Activated CD4-positive, alpha-beta T cell treated with anti-CD3 and anti-CD28 coated beads, Interleukin-2, amount 10 ng/mL, durations not matched to agents 7 days and 5 days (primary cell): ENCODE measurements at regions not wholly inside any gene's neighbourhood (a gene's known extent, or its start where the extent isn't known, plus 50 kb on each side); places are given as distances from the start of the nearest gene placed in this dataset.

Experiments used
- CTCF ChIA-PET: fragments of 350-600 bp; sonication (Branson Sonifier 250); formaldehyde crosslinking; loops from one replicate; lab custom pipeline; 2021; ENCODE audit warnings: antibody characterized with exemption; lab: Charles Lee
- POLR2A ChIA-PET: fragments of 350-600 bp; sonication (Branson Sonifier 250); formaldehyde crosslinking; loops from one replicate; lab custom pipeline; 2021; ENCODE audit warnings: antibody characterized with exemption; lab: Charles Lee
- DNase-seq: peaks from one replicate; pipeline ENCODE4 v3.0.0-alpha.2; 2020
- H3K27ac Mint-ChIP-seq: one replicate; pipeline ENCODE4 v1.8.0; 2021; ENCODE audit warnings: mild to moderate bottlenecking, moderate library complexity, mixed read lengths
- H3K27me3 Mint-ChIP-seq: one replicate; pipeline ENCODE4 v1.8.0; 2021; ENCODE audit warnings: mixed read lengths
- H3K36me3 Mint-ChIP-seq: one replicate; pipeline ENCODE4 v1.8.0; 2021; ENCODE audit warnings: low read depth, mixed read lengths
- H3K4me1 Mint-ChIP-seq: one replicate; pipeline ENCODE4 v1.8.0; 2021; ENCODE audit warnings: mixed read lengths
- H3K4me3 Mint-ChIP-seq: one replicate; pipeline ENCODE4 v1.8.0; 2021; ENCODE audit warnings: mild to moderate bottlenecking, moderate library complexity, mixed read lengths
- H3K9me3 Mint-ChIP-seq: one replicate; pipeline ENCODE4 v1.8.0; 2021; ENCODE audit warnings: mixed read lengths

DNA sequence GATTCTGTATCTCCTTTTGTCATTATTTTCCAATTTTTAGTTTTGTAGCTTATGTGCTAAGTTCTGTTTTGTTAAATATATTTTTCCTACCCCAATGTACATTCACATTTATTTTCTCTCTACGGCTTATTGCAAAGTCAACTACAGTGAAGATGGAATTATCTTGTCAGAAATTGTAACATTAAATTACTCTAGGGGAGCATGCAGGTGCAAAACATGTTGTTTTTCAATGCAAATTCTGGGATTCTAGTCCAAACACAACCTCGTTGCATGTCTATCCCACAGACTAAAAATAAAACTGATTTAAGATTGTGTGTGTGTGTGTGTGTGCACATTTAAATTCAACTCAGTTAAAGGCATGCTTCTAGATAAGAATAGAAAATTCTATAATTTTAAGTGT lies 529.1 kb upstream of the POM121L12 start:
- Mint-ChIP-seq H3K27me3 (no peaks in the 10 kb centered on the region), H3K9me3 (no peaks in the 10 kb centered on the region), H3K27ac (no peak overlapping the region), H3K4me3 (no peak overlapping the region), H3K4me1 (no peaks in the 10 kb centered on the region), H3K36me3 (no peaks in the 10 kb centered on the region)
- DNase-seq, result no peak
- POLR2A ChIA-PET, result no interaction called here
- CTCF ChIA-PET, result no interaction called here

DNA sequence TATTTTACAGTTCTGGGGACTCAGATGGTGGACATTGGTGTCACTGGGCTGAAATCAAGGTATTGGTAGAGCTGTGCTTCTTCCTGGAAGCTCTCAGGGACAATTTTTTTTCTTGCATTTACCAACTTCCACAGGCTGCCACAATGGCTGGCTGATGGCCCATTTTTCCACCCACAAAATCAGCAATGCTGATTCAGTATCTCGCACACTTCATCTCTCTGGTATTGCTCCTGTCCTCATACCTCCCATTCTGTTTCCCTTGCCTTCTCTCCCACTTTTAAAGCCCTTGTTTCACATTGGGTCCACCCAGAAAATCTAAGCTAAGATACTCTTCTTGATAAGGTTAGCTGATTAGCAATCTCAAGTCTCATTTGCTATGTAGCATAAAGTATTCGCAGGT lies 530.9 kb upstream of the POM121L12 start:
- no peak overlapping the region for H3K4me3 Mint-ChIP-seq
- H3K27ac Mint-ChIP-seq, result no peak overlapping the region
- ChIA-PET POLR2A (no interaction called here), CTCF (no interaction called here)
- H3K4me1 Mint-ChIP-seq, result no peaks in the 10 kb centered on the region
- no peaks in the 10 kb centered on the region for H3K9me3 Mint-ChIP-seq
- no peak for DNase-seq
- no peaks in the 10 kb centered on the region for H3K27me3 Mint-ChIP-seq
- H3K36me3 Mint-ChIP-seq, result no peaks in the 10 kb centered on the region

DNA sequence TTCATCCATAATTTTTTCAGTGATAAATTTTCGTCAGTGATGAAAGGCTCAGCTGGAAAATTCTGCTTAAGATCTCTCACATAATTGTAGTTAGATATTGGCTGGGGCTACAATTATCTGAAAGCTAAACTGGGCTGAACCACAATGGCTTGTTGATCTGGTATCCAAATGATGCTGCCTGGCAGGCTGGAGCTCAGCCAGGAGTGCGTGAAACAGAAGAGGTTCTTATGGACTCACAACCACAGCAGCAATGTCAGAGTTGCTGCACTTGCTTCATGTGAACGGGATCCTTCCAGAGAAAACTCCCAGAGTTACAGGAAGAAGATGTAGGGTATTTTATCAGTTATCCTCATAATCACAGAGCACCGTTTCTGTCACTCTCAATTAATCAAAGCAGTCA lies 533.2 kb upstream of the POM121L12 start:
- H3K4me1 Mint-ChIP-seq, result no peaks in the 10 kb centered on the region

DNA sequence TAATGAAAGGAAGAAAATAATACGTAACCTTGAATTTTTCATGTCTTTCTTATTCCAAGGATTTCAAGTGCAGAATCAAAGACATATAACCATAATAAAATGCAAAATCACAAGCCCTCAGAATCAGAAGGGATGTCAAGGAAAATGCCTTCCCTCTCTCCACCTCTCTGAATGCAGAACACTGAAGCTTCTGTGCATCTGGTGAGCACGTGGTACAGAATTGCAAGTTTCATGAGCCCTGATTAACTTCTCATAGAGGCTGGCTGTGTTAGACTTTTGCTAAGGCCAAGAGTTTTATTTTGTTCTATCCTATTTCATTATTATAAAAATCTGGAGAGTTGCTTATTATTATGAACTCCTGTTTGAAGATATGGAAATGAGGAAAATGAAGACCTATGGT lies 533.7 kb upstream of the POM121L12 start:
- Mint-ChIP-seq H3K9me3 (no peaks in the 10 kb centered on the region), H3K4me3 (no peak overlapping the region), H3K27ac (no peak overlapping the region), H3K4me1 (no peaks in the 10 kb centered on the region), H3K27me3 (no peaks in the 10 kb centered on the region), H3K36me3 (no peaks in the 10 kb centered on the region)
- ChIA-PET CTCF (no interaction called here), POLR2A (no interaction called here)
- DNase-seq, result no peak

More for the DNA sequence above, 533.2 kb upstream of the POM121L12 start:
- Mint-ChIP-seq H3K36me3 (no peaks in the 10 kb centered on the region), H3K9me3 (no peaks in the 10 kb centered on the region), H3K4me3 (no peak overlapping the region), H3K27me3 (no peaks in the 10 kb centered on the region), H3K27ac (no peak overlapping the region)
- CTCF ChIA-PET, result no interaction called here
- POLR2A ChIA-PET, result no interaction called here
- no peak for DNase-seq

DNA sequence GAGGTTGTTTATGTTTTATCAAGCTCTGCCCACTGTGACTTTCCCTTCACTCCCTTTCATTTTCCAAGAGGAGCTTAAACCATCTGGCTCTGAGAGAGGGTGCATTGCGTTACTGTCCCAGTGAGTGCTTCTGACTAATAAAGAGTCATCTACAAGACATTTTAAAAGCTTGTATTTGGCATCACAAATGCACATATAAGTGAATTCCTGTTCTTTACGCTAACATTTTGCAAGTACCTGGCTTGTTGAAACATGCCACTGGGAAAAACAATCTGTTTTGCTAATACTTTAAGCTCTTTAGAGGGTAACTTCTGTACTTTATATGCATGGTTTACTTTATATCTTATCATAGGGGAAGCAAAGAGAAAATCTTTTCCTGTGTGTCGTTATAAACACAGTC lies 534.6 kb upstream of the POM121L12 start:
- Mint-ChIP-seq H3K27me3 (no peaks in the 10 kb centered on the region), H3K9me3 (no peaks in the 10 kb centered on the region), H3K4me3 (no peak overlapping the region), H3K36me3 (no peaks in the 10 kb centered on the region), H3K4me1 (no peaks in the 10 kb centered on the region), H3K27ac (no peak overlapping the region)
- POLR2A ChIA-PET, result no interaction called here
- DNase-seq, result no peak
- CTCF ChIA-PET, result no interaction called here

DNA sequence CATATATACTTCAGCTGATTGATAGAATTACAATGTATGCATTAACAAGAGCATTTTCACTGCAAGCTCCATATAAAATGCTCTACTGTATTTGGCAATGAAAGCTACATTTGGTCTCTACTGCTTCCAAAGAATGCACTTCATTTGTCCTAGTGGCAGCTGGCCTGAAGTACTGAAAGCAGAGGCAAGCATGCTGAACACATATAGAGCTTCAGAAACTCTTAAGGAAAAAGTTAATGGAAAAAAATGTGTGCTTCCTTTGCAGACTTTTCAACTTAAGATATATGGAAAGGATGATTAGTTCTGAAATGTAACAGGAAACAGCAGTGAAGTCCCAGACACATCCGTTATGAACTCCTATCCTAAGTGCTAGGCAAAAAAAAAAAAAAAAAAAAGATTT lies 537.1 kb upstream of the POM121L12 start:
- ChIA-PET CTCF (no interaction called here), POLR2A (no interaction called here)
- no peaks in the 10 kb centered on the region for H3K4me1 Mint-ChIP-seq
- H3K27ac Mint-ChIP-seq, result no peak overlapping the region
- DNase-seq, result no peak
- H3K36me3 Mint-ChIP-seq, result no peaks in the 10 kb centered on the region
- H3K4me3 Mint-ChIP-seq, result no peak overlapping the region
- H3K27me3 Mint-ChIP-seq, result no peaks in the 10 kb centered on the region
- no peaks in the 10 kb centered on the region for H3K9me3 Mint-ChIP-seq

DNA sequence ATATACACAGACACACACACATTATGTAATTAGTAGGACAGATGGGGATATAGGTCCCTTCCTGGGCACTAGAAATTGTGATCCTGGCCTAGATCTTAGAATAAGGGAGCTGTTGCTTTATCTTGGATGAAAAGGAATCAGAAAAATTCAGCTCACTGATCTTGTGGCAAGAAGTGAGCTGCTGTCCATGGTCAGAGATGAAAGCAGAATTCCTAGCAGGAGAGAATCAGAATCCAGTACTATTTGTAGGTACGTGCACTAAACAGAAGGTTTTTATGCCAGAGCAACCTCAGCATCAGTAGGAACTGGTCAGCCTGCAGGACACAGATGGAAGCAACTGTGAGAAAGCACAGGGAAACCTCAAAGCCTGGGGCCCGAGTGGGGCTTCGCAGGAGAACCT lies 549.2 kb upstream of the POM121L12 start:
- Mint-ChIP-seq H3K4me3 (no peak overlapping the region), H3K9me3 (peaks cover 3% of the 10 kb centered on the region), H3K27ac (no peak overlapping the region), H3K27me3 (no peaks in the 10 kb centered on the region), H3K36me3 (no peaks in the 10 kb centered on the region), H3K4me1 (no peaks in the 10 kb centered on the region)
- ChIA-PET CTCF (no interaction called here), POLR2A (no interaction called here)
- no peak for DNase-seq

DNA sequence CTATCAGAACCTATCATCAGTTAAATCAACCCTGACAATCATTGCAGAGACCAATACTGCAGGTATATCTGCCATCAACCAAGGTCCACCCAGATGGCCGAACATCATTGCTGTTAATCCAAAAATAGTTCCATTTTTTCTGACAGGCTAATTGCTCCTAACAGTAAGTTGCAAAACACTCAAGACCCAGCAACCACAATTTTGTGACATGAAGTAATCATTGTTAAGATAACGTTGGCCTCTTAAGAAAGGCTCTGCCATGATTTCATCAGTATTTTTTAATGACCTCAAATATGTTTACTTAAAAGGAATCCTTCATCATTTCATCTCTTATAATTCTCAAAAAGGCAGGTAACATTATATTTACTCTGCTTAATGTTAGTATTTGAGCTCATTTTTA lies 553.4 kb upstream of the POM121L12 start:
- Mint-ChIP-seq H3K4me3 (no peak overlapping the region), H3K4me1 (no peaks in the 10 kb centered on the region), H3K36me3 (no peaks in the 10 kb centered on the region), H3K27ac (no peak overlapping the region), H3K9me3 (no peaks in the 10 kb centered on the region), H3K27me3 (no peaks in the 10 kb centered on the region)
- CTCF ChIA-PET, result no interaction called here
- DNase-seq, result no peak
- POLR2A ChIA-PET, result no interaction called here

DNA sequence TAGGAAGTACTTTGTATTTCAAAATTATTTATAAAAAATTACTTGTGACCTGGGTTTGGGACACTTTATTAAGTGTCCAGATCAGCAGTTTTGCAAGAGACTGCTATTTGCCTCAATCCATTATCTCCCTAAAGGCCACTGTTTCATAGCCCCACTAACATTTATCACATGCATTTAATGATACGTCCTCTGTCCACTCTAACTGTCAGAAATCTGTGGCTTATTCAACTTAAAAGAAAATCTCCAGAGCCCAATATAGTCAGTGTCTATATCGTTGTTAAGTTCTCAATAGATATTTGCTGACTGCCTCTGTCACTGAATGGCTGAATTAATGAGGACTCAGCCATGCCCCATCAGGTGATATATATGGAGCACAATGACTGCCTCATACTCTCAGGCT lies 553.9 kb upstream of the POM121L12 start:
- no peak for DNase-seq
- Mint-ChIP-seq H3K27ac (no peak overlapping the region), H3K4me3 (no peak overlapping the region), H3K27me3 (no peaks in the 10 kb centered on the region), H3K9me3 (no peaks in the 10 kb centered on the region), H3K4me1 (no peaks in the 10 kb centered on the region), H3K36me3 (no peaks in the 10 kb centered on the region)
- ChIA-PET CTCF (no interaction called here), POLR2A (no interaction called here)

DNA sequence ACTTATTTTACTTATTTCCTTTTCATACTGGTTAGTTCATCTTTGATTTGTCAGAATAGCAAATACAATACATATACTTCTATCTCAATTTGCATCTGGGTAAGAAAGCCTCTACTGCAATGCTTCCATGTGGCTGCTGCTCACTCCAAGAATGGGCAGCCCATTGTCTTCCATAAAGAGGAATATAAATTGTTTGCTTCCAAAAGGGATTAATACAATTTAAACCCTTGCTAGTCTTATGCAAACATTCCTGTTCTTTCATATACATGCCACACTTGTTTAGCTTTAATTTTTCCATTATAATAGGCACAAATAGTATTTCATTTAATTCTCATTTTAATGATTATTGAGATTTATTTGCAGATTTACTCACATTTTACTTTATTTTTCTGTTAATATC lies 555.4 kb upstream of the POM121L12 start:
- H3K36me3 Mint-ChIP-seq, result no peaks in the 10 kb centered on the region
- H3K4me3 Mint-ChIP-seq, result no peak overlapping the region
- no peak overlapping the region for H3K27ac Mint-ChIP-seq
- POLR2A ChIA-PET, result no interaction called here
- no peaks in the 10 kb centered on the region for H3K27me3 Mint-ChIP-seq
- H3K9me3 Mint-ChIP-seq, result no peaks in the 10 kb centered on the region
- no peaks in the 10 kb centered on the region for H3K4me1 Mint-ChIP-seq
- DNase-seq, result no peak
- CTCF ChIA-PET, result no interaction called here

DNA sequence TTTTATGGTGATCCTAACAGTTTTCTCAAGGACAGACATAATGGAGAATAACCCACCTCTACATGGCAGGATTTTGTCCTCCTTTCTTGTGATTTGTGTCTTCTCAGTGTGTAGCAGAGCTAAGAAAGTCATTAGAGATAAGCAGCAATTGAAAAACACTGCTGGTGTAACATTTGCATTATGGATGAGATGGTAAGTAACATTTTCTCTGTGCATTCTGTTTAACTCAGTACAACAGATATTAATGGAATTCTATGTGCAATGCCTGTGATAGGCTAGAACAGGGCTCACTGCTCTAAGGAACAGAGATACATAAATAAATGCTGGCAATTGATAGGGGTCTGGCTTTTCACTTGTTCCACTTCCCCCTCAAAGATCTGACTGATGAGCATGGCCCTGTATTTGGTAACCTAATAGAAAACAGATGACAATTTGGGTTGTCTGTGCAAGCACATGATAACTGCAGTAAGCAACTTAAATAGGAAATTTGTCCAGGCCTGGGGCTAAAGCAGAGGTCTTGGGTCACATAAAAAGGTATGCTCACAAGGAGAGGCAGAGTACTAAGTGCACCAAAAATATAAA lies 560.3 kb upstream of the POM121L12 start:
- DNase-seq, result no peak
- POLR2A ChIA-PET, result no interaction called here
- CTCF ChIA-PET, result no interaction called here
- Mint-ChIP-seq H3K27me3 (no peaks in the 10 kb centered on the region), H3K4me3 (no peak overlapping the region), H3K9me3 (no peaks in the 10 kb centered on the region), H3K36me3 (no peaks in the 10 kb centered on the region), H3K4me1 (no peaks in the 10 kb centered on the region), H3K27ac (no peak overlapping the region)

DNA sequence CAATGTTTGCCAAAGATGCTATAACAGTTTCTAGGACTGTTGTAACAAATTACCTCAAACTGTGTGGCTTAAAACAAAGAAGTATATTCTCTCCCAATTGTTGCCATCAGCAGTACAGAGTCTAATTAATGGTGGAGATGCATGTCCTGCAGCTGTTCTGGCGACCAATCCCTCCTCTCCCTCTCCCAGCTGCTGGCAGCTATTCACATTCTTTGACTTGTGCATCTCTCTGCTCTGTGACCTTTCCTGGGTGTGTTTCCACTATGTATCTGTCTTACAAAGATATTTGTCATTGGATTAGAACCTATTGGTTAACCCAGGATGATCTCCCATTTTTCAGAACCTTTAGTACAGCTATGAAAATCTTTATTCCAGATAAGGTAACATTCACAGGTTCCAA lies 561.7 kb upstream of the POM121L12 start:
- DNase-seq, result no peak
- Mint-ChIP-seq H3K27ac (no peak overlapping the region), H3K27me3 (no peaks in the 10 kb centered on the region), H3K9me3 (no peaks in the 10 kb centered on the region), H3K36me3 (no peaks in the 10 kb centered on the region), H3K4me3 (no peak overlapping the region), H3K4me1 (no peaks in the 10 kb centered on the region)
- ChIA-PET CTCF (no interaction called here), POLR2A (no interaction called here)

DNA sequence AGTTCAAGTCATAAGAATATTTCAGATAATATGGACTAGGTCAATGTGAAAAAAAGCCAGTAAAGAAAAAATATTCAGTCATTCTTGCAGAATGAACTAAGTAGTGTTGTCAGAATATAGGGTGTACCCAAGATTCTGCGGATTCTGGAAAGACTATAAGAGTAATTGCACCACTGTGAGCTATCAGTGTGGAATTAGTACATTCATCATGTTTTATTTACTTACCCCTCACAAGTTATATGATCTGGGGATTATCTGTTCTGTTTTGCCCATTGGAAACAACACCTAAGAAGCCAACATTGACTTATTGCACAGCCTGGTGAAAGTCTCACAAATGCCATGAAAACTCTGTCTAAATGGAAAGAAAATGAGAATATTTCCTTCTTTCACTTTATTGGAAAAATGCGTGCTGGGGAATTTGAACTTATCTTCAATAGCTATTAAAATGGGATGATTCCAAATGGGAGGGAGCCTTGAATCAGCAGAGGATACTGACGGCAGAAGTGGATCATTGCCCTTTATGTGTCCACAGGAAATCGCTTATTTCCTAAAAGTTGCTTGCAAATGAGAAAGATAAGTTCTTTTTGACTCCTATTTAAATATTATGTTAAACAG lies 563.3 kb upstream of the POM121L12 start:
- POLR2A ChIA-PET, result no interaction called here
- no peaks in the 10 kb centered on the region for H3K36me3 Mint-ChIP-seq
- H3K4me1 Mint-ChIP-seq, result no peaks in the 10 kb centered on the region
- H3K27ac Mint-ChIP-seq, result no peak overlapping the region
- no peaks in the 10 kb centered on the region for H3K9me3 Mint-ChIP-seq
- CTCF ChIA-PET, result no interaction called here
- DNase-seq, result no peak
- no peaks in the 10 kb centered on the region for H3K27me3 Mint-ChIP-seq
- H3K4me3 Mint-ChIP-seq, result no peak overlapping the region

DNA sequence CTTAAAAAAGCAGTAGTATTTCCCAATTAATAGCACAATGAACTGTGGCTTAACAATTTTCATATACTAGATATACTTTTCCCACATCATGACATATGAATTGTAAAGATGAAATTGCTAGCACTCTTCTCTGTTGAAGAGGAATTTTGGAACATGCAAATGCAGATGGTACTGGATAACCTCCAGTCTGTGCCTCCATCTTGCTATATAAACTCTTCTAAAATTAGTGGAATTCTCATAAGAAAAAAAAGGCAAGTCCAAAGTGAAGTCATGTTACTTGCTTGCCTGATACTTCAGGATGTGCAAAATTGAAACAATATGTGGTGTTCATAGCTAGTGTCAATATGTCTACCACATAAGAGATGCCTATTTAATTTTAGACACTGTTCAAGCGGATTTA lies 570.2 kb upstream of the POM121L12 start:
- no peak overlapping the region for H3K27ac Mint-ChIP-seq

More for the DNA sequence above, 570.2 kb upstream of the POM121L12 start:
- H3K36me3 Mint-ChIP-seq, result no peaks in the 10 kb centered on the region
- CTCF ChIA-PET, result no interaction called here
- H3K27me3 Mint-ChIP-seq, result no peaks in the 10 kb centered on the region
- POLR2A ChIA-PET, result no interaction called here
- no peak for DNase-seq
- no peaks in the 10 kb centered on the region for H3K4me1 Mint-ChIP-seq
- H3K4me3 Mint-ChIP-seq, result no peak overlapping the region
- peaks cover 2% of the 10 kb centered on the region for H3K9me3 Mint-ChIP-seq
